Gastroesophageal sphincter (tissue), 3 donors: ENCODE measurements at regions not wholly inside any gene's neighbourhood (a gene's known extent, or its start where the extent isn't known, plus 50 kb on each side); places are given as distances from the start of the nearest gene placed in this dataset.

Experiments used
- CTCF ChIP-seq, 4 experiments: fragments of 200-600 bp in 2 of 4; fragments of 450-650 bp in 2 of 4; sonication (generic) in 1 of 4; IDR thresholded peaks; one replicate each; pipeline ENCODE4 v1.5.1; 2017 to 2019; ENCODE audit warnings: antibody characterized with exemption in 4 of 4, mild to moderate bottlenecking in 2 of 4, moderate library complexity in 2 of 4
- POLR2A ChIP-seq, 2 donors: fragments of 450-650 bp; IDR thresholded peaks; one replicate each; pipeline ENCODE4 v1.6.1; 2017; ENCODE audit warnings: antibody characterized with exemption in 2 of 2, mild to moderate bottlenecking in 2 of 2, moderate library complexity in 1 of 2

- no peak for TF ChIP-seq CTCF (IDR thresholded peaks at IDR 0.05)
- no peak for TF ChIP-seq POLR2A (IDR thresholded peaks at IDR 0.05)
These were observed 232.7 kb upstream of the CDH4 start for GRCh38 chr20:61019322-61019721.
